GM12878 (cell line): ENCODE measurements at regions not wholly inside any gene's neighbourhood (a gene's known extent, or its start where the extent isn't known, plus 50 kb on each side); places are given as distances from the start of the nearest gene placed in this dataset.

Experiments
- ATAC-seq: fragments of 200-7000 bp; cut with Tn5 transposase; 3 replicates; pipeline ENCODE4 v1.9.1; 2020; ENCODE audit warnings: mild to moderate bottlenecking, moderate library complexity
- BruUV-seq: library from RNA; stranded (reverse); fragments of 400-500 nt; replicated peaks from 2 replicates; lab custom pipeline; 2021; lab: Mats Ljungman, UMichigan
- CTCF ChIA-PET: fragments of 300-600 bp; sonication (Branson Sonifier 250); formaldehyde crosslinking; extraction: SDS; loops from one replicate; lab custom pipeline; 2021; ENCODE audit warnings: inconsistent platforms; lab: Yijun Ruan, JAX
- POLR2A ChIA-PET: fragments of 350-600 bp; formaldehyde crosslinking; extraction: SDS; loops from one replicate; lab custom pipeline; 2021; ENCODE audit warnings: inconsistent platforms; lab: Charles Lee
- RAD21 ChIA-PET: fragments of 300-600 bp; sonication (Branson Sonifier 250); formaldehyde crosslinking; loops from one replicate; lab custom pipeline; 2023; ENCODE audit warnings: antibody characterized with exemption; ENCODE audit not compliant: unreplicated experiment; lab: Charles Lee
- SMC1A ChIA-PET: fragments of 300-600 bp; sonication (Branson Sonifier 250); formaldehyde crosslinking; loops from one replicate; lab custom pipeline; 2023; ENCODE audit not compliant: unreplicated experiment, uncharacterized antibody; lab: Charles Lee
- DNase-seq: peaks from one replicate; pipeline ENCODE4 v3.0.0-alpha.2; 2011; ENCODE audit warnings: low read depth, low spot score
- FAIRE-seq: peaks from 3 replicates; lab custom pipeline; 2011; peaks lifted over from hg19 to GRCh38; lab: Jason Lieb, UNC
- H2AFZ ChIP-seq: 2 replicates; pipeline ENCODE4 v1.6.0; 2011; ENCODE audit warnings: low read depth, low read length, control low read depth; ENCODE audit not compliant: control insufficient read depth
- H3K27ac ChIP-seq: 2 replicates; pipeline ENCODE4 v1.5.1; 2011; ENCODE audit warnings: control low read depth; ENCODE audit not compliant: control insufficient read depth, insufficient read depth
- H3K27me3 ChIP-seq, 2 experiments: replicated peaks in 1 of 2; 2 replicates each; pipeline versions ENCODE4 v1.6.0 to v1.6.1; 2011; ENCODE audit warnings: low read length in 1 of 2; ENCODE audit not compliant: control insufficient read depth in 2 of 2, insufficient read depth in 2 of 2
- H3K36me3 ChIP-seq, 2 experiments: 2 replicates each; pipeline ENCODE4 v1.5.1; 2011; ENCODE audit warnings: low read length in 1 of 2; ENCODE audit not compliant: control insufficient read depth in 2 of 2, insufficient read depth in 2 of 2
- H3K4me1 ChIP-seq: 2 replicates; pipeline ENCODE4 v1.6.1; 2011; ENCODE audit warnings: mild to moderate bottlenecking, low read length, moderate library complexity, mixed read lengths; ENCODE audit not compliant: control insufficient read depth, insufficient read depth
- H3K4me2 ChIP-seq: 2 replicates; pipeline ENCODE4 v1.6.0; 2011; ENCODE audit warnings: control low read depth; ENCODE audit not compliant: control insufficient read depth, insufficient read depth
- H3K4me3 ChIP-seq: fragments of 200-600 bp; sonication (generic); 2 replicates; pipeline ENCODE4 v1.5.1; 2016
- H3K79me2 ChIP-seq: 2 replicates; pipeline ENCODE4 v1.6.0; 2011; ENCODE audit warnings: low read length; ENCODE audit not compliant: control insufficient read depth, insufficient read depth
- H3K9ac ChIP-seq: 2 replicates; pipeline ENCODE4 v1.8.0; 2011; ENCODE audit warnings: low read length, control low read depth, mixed read lengths; ENCODE audit not compliant: control insufficient read depth, insufficient read depth
- H3K9me3 ChIP-seq: replicated peaks from 3 replicates; pipeline ENCODE4 v1.5.1; 2011; ENCODE audit warnings: mild to moderate bottlenecking, low read length; ENCODE audit not compliant: control insufficient read depth, insufficient read depth
- H4K20me1 ChIP-seq: 2 replicates; pipeline ENCODE4 v1.6.0; 2011; ENCODE audit not compliant: control insufficient read depth, insufficient read depth
- CBX5 ChIP-seq: sonication (generic); IDR thresholded peaks from 2 replicates; pipeline ENCODE4 v1.6.1; 2016; ENCODE audit warnings: low read depth, moderate library complexity, mild to moderate bottlenecking, inconsistent platforms
- CHD1 ChIP-seq: IDR thresholded peaks from 2 replicates; pipeline ENCODE4 v1.6.1; 2012; ENCODE audit warnings: low read depth, low read length, improper control_type of control experiment
- DPF2 ChIP-seq: fragments of 450-650 bp; IDR thresholded peaks from 2 replicates; pipeline ENCODE4 v1.6.1; 2017; ENCODE audit warnings: mild to moderate bottlenecking
- GATAD2B ChIP-seq: fragments of 450-650 bp; conservative IDR thresholded peaks from 2 replicates; pipeline ENCODE4 v1.6.1; 2017; ENCODE audit warnings: low read depth, mild to moderate bottlenecking, moderate library complexity
- KDM1A ChIP-seq: fragments of 200-600 bp; sonication (generic); IDR thresholded peaks from 2 replicates; pipeline ENCODE4 v1.6.1; 2016; ENCODE audit warnings: borderline replicate concordance
- MXI1 ChIP-seq: fragments of 150-350 bp; IDR thresholded peaks from 2 replicates; pipeline ENCODE4 v1.6.1; 2011; ENCODE audit warnings: low read depth, mild to moderate bottlenecking, inconsistent platforms, low read length, improper control_type of control experiment
- NFYA ChIP-seq: IDR thresholded peaks from 2 replicates; pipeline ENCODE4 v1.6.1; 2011; ENCODE audit warnings: low read depth, mild to moderate bottlenecking, low read length, improper control_type of control experiment, borderline replicate concordance
- NR2C2 ChIP-seq: IDR thresholded peaks from 2 replicates; pipeline ENCODE4 v1.6.1; 2011; ENCODE audit warnings: borderline replicate concordance, low read depth; ENCODE audit not compliant: control insufficient read depth, insufficient read length
- RCOR1 ChIP-seq: conservative IDR thresholded peaks from 2 replicates; pipeline ENCODE4 v1.6.1; 2012; ENCODE audit warnings: low read depth, low read length, improper control_type of control experiment
- RELA ChIP-seq: fragments of 450-650 bp; IDR thresholded peaks from 2 replicates; pipeline ENCODE4 v1.8.0; 2014; ENCODE audit warnings: borderline replicate concordance; ENCODE audit not compliant: partially characterized antibody
- RFX5 ChIP-seq: IDR thresholded peaks from 2 replicates; pipeline ENCODE4 v1.6.1; 2011; ENCODE audit warnings: low read depth, low read length, improper control_type of control experiment
- SREBF2 ChIP-seq: IDR thresholded peaks from 2 replicates; pipeline ENCODE4 v1.6.1; 2012; ENCODE audit warnings: mild to moderate bottlenecking, low read length
- SRF ChIP-seq, 2 experiments: IDR thresholded peaks; 2 replicates each; pipeline ENCODE4 v1.6.1; 2011; ENCODE audit warnings: low read depth in 2 of 2, low read length in 2 of 2, mild to moderate bottlenecking in 1 of 2, moderate library complexity in 1 of 2
- STAT1 ChIP-seq: fragments of 450-650 bp; conservative IDR thresholded peaks from 2 replicates; pipeline ENCODE4 v1.6.1; 2014; ENCODE audit warnings: antibody characterized with exemption, mild to moderate bottlenecking
- TARDBP ChIP-seq: IDR thresholded peaks from 2 replicates; pipeline ENCODE4 v1.6.1; 2016; ENCODE audit warnings: borderline replicate concordance
- ZNF274 ChIP-seq: IDR thresholded peaks from one replicate; pipeline ENCODE4 v1.8.0; 2011; ENCODE audit not compliant: insufficient read length, insufficient read depth
- WGBS: methylation state at CpG from one replicate; pipeline ENCODE4 v1.1.6; 2016; ENCODE audit warnings: low lambda C conversion rate; ENCODE audit not compliant: insufficient replicate concordance, insufficient coverage; ENCODE audit errors: missing lambda C conversion rate; 5-methylcytosine and 5-hydroxymethylcytosine counted together
- in situ Hi-C: fragments of 300-500 bp; cut with MboI; formaldehyde crosslinking; loops from 9 replicates; pipeline ENCODE4 v1.14.3; 2018; ENCODE audit warnings: mixed read lengths
- intact Hi-C: fragments of 100-400 bp; cut with micrococcal nuclease; formaldehyde crosslinking; loops from one replicate; pipeline ENCODE4 v1.14.2; 2022; ENCODE audit not compliant: unreplicated experiment
- TF ChIP-seq, protein P1 (sequence below): IDR thresholded peaks from 2 replicates; pipeline ENCODE4 v1.6.1; 2011; ENCODE audit warnings: borderline replicate concordance, low read depth, mild to moderate bottlenecking, moderate library complexity, mixed read lengths, low read length; ENCODE audit not compliant: insufficient read depth; ENCODE audit errors: extremely low read length
- TF ChIP-seq, protein P2 (sequence below): fragments of 450-650 bp; IDR thresholded peaks from 2 replicates; pipeline ENCODE4 v1.6.1; 2017; ENCODE audit warnings: mild to moderate bottlenecking, low read depth, inconsistent platforms; ENCODE audit not compliant: poor library complexity, severe bottlenecking

DNA sequence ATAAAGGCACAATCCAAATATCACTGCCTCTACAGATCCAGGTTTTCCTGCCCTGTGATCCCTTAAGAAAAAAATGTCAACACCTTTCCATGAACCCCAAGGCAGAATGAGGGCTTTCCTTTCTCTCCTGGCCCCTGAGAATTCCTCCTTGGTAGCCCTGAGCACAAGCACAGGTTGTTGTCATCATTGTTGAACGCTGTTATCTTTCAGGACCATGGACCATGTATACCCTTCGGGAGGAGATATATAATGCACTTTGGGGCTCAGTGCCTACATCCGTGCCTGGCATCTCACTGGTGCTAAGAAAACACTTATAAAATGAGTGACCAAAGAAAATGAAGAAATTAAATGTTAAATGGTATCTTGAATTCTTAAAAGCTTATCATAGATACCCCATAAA lies 296.2 kb downstream of the SETD4 start:
- no peaks in the 10 kb centered on the region for H3K9me3 ChIP-seq
- FAIRE-seq = no peak
- no peak overlapping the region for H3K4me3 ChIP-seq
- RAD21 ChIA-PET = no interaction called here
- SMC1A ChIA-PET = no interaction called here
- H3K9ac ChIP-seq = no peak overlapping the region
- no peak overlapping the region for H3K27ac ChIP-seq
- H3K4me1 ChIP-seq = no peaks in the 10 kb centered on the region
- ATAC-seq = no peak
- POLR2A ChIA-PET = no interaction called here
- intact Hi-C loops = no loop called here
- no peak overlapping the region for H2AFZ ChIP-seq
- H4K20me1 ChIP-seq = no peaks in the 10 kb centered on the region
- no peak for TF ChIP-seq CBX5
- no peak for TF ChIP-seq SRF (IDR thresholded peaks at IDR 0.05; ENCODE audit: low read depth in 2 of 2, low read length in 2 of 2)
- TF ChIP-seq, all 136 proteins: peak for 0
- H3K27me3 ChIP-seq = no peaks in the 10 kb centered on the region; a peak in 1 of 4 replicates
- 21% methylated on average over 3 of the region's 3 CpGs for WGBS
- no peak overlapping the region for H3K4me2 ChIP-seq
- in situ Hi-C loops = no loop called here
- H3K36me3 ChIP-seq = no peaks in the 10 kb centered on the region
- H3K79me2 ChIP-seq = no peaks in the 10 kb centered on the region
- DNase-seq = no peak
- CTCF ChIA-PET = no interaction called here
- BruUV-seq = no TSS peak

DNA sequence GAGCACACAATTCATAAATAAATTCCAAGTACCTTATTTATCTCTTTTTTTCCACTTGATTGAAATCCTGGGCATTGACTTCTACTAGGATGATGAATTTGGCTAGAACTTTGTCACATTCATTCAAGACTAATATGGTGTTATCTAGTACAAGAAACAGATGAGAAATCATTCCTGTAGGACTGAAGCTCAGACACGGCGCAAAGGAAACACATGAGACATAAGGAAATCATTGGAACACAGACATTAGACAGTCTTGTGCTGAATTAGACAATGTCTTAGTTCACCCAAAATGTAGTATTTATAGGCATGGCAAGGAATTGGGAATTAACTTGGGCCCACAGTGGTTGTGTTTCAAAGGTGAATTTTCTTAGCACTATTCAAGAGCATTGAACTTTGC lies 305.7 kb downstream of the SETD4 start:
- Histone ChIP-seq H3K79me2 (no peaks in the 10 kb centered on the region), H3K27ac (no peak overlapping the region), H3K9me3 (no peaks in the 10 kb centered on the region), H3K36me3 (no peaks in the 10 kb centered on the region), H2AFZ (no peak overlapping the region), H3K9ac (no peak overlapping the region), H3K4me3 (no peak overlapping the region), H4K20me1 (no peaks in the 10 kb centered on the region), H3K4me1 (no peaks in the 10 kb centered on the region), H3K4me2 (no peak overlapping the region), H3K27me3 (no peaks in the 10 kb centered on the region; a peak in 1 of 4 replicates)
- BruUV-seq = no TSS peak
- no peak for ATAC-seq
- in situ Hi-C loops (no loop called here), intact Hi-C loops (no loop called here)
- CTCF ChIA-PET = no interaction called here
- no peak for DNase-seq
- FAIRE-seq = no peak
- POLR2A ChIA-PET = no interaction called here
- RAD21 ChIA-PET = no interaction called here
- SMC1A ChIA-PET = interaction anchor here (1.0 kb wide), 1 partner anchor 16 kb away, joined by 3 read pairs; no protein-coding TSS in a partner anchor
- 79% methylated on average over 2 of the region's 2 CpGs for WGBS
- TF ChIP-seq NFYA = no peak
- TF ChIP-seq RELA = no peak
- TF ChIP-seq DPF2 = no peak
- no peak for TF ChIP-seq ZNF274
- no peak for TF ChIP-seq SREBF2
- TF ChIP-seq, protein P1, sequence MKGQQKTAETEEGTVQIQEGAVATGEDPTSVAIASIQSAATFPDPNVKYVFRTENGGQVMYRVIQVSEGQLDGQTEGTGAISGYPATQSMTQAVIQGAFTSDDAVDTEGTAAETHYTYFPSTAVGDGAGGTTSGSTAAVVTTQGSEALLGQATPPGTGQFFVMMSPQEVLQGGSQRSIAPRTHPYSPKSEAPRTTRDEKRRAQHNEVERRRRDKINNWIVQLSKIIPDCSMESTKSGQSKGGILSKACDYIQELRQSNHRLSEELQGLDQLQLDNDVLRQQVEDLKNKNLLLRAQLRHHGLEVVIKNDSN = no peak
- no peak for TF ChIP-seq STAT1
- TF ChIP-seq TARDBP = no peak
- no peak for TF ChIP-seq MXI1
- no peak for TF ChIP-seq NR2C2
- TF ChIP-seq CHD1 = no peak
- TF ChIP-seq KDM1A = no peak
- no peak for TF ChIP-seq RFX5
- no peak for TF ChIP-seq RCOR1
- no peak for TF ChIP-seq GATAD2B
- TF ChIP-seq, protein P2, sequence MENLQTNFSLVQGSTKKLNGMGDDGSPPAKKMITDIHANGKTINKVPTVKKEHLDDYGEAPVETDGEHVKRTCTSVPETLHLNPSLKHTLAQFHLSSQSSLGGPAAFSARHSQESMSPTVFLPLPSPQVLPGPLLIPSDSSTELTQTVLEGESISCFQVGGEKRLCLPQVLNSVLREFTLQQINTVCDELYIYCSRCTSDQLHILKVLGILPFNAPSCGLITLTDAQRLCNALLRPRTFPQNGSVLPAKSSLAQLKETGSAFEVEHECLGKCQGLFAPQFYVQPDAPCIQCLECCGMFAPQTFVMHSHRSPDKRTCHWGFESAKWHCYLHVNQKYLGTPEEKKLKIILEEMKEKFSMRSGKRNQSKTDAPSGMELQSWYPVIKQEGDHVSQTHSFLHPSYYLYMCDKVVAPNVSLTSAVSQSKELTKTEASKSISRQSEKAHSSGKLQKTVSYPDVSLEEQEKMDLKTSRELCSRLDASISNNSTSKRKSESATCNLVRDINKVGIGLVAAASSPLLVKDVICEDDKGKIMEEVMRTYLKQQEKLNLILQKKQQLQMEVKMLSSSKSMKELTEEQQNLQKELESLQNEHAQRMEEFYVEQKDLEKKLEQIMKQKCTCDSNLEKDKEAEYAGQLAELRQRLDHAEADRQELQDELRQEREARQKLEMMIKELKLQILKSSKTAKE = no peak
